ENCODE measurements at regions not wholly inside any gene's neighbourhood (a gene's known extent, or its start where the extent isn't known, plus 50 kb on each side); places are given as distances from the start of the nearest gene placed in this dataset.

GRCh38 chr20:60804240-60804917, 447.7 kb upstream of the CDH4 start:
- no peak for DNase-seq (ENCODE audit: low spot score)

DNA sequence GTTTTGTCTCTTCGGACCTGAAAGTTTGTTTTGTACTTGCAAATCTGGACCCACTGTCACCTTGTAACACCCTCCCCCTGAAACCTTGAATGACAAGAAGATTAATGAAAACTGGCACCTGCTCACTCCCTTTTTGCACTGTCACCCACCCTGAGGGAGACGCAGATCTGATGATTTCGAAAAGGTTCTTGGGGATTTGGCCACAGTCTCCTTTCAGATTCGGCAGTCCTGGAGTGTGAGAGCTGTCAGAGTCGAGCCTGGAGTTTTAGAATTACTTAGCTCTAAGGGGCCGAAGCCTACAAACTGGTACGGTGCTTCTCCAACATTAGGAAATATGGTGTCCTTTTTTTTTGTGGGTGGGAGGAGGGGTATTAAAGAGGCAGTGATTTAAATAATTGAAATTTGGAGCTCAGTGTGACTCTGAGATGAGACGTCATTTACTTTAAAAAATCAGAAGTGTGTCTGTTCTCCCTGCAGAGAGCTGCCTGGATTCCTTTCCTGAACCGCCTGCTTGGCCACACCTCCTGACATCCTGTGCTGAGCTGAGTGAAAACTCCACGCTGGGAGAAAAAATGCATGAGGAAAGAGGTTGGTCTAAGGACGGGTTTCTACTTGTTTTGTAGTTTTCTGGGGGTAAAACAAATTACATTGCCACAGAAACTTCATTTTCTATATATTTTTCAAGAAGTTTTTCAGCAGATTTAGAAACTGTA, 447.0 kb upstream of the CDH4 start:
- DNase-seq (ENCODE audit: low spot score): no peak

GRCh38 chr20:60806354-60806753, 445.7 kb upstream of the CDH4 start:
- DNase-seq (ENCODE audit: low spot score): no peak

- DNase-seq (ENCODE audit: low spot score): no peak
These were observed 445.2 kb upstream of the CDH4 start for GRCh38 chr20:60806824-60807223.

DNA sequence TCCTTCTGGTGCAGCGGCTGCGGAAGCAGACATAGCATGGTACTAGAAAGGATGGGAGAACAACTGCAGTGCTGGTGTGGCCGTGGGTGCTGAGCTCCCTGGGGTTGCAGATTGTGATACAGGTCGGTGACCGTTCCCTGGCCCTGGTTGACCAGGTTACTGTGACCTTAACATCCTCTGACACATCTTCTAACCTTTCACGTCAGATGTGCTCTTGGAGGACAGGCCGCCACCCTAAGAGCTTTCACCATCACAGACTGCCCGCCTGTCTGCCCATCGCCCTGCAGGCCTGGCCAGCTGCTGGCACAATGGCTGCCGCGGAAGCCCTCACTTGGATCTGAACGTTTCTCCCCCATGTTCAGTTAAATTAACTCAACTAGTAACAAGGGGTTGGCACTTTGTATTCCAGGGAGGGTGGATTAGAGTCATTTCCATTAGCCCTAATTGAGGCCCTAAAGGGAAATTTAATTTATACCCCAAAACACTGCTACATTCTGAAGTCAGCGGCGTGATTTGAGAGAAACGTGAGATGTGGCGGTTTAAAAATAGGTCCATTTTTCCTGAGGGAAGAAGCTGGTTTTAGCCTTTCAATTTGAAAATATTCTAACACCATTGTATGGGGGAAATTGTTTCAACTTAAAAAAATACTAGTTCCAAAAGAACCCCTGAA, 443.9 kb upstream of the CDH4 start:
- no peak for DNase-seq (ENCODE audit: low spot score)

GRCh38 chr20:60808701-60809100, 443.4 kb upstream of the CDH4 start:
- no peak for DNase-seq (ENCODE audit: low spot score)

GRCh38 chr20:60810561-60810960, 441.5 kb upstream of the CDH4 start:
- DNase-seq (ENCODE audit: low spot score): no peak

DNA sequence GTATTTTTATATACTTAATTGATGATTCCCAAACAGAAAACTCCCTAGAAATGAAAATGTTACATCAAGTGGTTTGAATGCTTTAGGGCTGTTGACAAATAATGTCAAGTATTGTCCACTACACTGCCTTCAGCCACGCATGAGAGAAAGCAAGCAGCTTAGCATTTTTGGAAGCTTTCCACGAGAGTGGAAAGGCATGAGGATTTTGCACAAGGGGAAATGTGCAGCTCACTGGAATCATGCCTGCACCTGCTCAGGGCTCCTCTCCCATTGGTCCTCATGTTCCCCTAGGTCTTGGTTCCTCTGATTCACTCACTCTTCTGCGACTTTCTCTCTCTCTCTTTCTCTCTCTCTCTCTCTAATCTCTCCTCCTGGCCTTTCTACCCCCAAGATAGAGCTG, 439.5 kb upstream of the CDH4 start:
- DNase-seq (ENCODE audit: low spot score): no peak

- no peak for DNase-seq (ENCODE audit: low spot score)
These were observed 439.0 kb upstream of the CDH4 start for GRCh38 chr20:60813066-60813465.

- no peak for DNase-seq (ENCODE audit: low spot score)
These were observed 436.4 kb upstream of the CDH4 start for GRCh38 chr20:60815656-60816055.

- DNase-seq (ENCODE audit: low spot score): no peak
These were observed 435.2 kb upstream of the CDH4 start for GRCh38 chr20:60816901-60817300.

DNA sequence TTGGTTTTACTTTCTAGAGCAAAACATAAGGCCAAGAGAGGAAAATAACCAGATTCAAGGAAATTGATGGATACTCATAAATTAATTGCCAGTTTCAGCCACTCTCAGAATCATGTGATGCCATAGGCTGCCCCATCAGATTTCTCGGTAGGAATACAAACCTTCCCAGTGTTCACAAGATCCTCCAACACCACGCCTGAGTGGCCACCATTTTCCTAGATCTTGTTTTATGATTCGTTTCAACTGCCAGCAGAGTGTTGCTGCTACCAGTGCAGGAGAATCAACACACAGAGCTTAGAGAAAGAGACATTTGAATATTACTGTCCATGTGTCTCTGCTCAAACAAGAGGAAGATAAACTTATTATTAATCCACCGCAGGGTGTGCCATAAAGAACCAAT, 434.2 kb upstream of the CDH4 start:
- no peak for DNase-seq (ENCODE audit: low spot score)

DNA sequence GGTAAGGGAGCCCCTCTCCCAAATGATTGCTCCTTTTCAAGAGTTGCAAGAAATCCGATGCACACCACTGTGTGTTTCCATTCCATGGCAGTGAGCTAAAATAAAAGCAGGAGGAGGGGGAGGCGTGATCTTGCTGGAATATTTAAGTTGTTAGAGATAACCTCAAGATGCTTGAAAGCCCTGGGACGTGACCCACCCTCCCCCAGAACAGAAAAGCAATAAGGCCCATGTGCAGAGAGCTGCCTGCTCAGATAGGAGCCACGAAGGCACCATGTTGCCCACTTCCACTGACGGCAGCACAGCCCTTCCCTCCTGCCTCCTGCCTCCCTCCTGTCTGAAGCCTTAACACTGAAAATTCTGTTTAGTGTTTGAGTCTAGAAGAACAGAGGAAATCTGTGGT, 432.6 kb upstream of the CDH4 start:
- DNase-seq (ENCODE audit: low spot score): no peak

- DNase-seq (ENCODE audit: low spot score): no peak
These were observed 431.9 kb upstream of the CDH4 start for GRCh38 chr20:60820149-60820548.

- DNase-seq (ENCODE audit: low spot score): no peak
These were observed 431.1 kb upstream of the CDH4 start for GRCh38 chr20:60820918-60821317.

- no peak for DNase-seq (ENCODE audit: low spot score)
These were observed 429.1 kb upstream of the CDH4 start for GRCh38 chr20:60822699-60823607.

DNA sequence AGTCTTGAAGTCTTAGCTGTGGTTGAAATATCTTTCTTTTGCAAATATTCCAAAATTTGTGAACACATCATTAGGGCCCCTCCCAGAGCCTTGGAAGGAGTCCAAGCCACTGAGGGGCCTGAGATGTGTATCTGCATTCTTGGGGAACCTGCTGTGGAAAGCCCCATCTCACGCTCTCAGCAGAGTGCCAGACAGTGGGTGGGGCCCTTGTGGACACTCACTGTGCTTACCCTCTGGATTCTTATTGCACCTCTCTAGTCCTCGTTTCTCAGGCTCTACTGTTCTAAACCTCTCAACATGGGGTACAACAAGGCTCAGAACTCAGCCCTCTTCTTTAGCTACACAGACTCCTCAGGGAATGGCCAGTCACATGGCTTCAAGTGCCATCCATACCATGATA, 416.2 kb upstream of the CDH4 start:
- no peak for DNase-seq (ENCODE audit: low spot score)

DNA sequence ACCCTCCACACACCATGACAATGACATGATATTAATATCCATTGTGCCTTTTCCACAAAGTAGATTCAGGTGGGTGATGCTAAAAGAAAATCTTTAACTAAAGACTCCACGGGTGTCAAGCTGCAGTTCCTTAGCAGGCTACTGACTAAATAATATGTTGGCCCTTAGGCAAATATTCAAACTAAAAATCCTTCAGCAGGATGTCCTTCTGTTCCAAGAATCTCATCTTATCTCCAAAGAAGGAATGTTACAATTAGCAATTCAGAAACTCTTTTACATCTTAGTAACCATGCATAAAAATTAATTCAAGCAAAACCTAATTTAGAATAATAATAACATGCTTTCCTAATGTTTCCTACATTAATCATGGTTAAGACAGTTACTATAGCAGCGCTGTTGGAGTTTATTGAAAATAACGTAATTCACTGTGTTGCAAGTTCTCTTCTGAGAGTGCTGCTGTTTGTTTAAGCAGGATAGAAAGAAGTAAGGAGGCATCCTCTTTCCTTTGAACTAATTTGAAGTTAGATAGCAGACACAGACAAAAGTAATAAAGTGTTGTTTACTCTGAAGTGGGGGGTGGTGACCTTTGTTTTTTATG, 414.8 kb upstream of the CDH4 start:
- DNase-seq (ENCODE audit: low spot score): no peak

GRCh38 chr20:60838297-60838696, 413.8 kb upstream of the CDH4 start:
- no peak for DNase-seq (ENCODE audit: low spot score)

- no peak for DNase-seq (ENCODE audit: low spot score)
These were observed 411.1 kb upstream of the CDH4 start for GRCh38 chr20:60840971-60841370.

- no peak for DNase-seq (ENCODE audit: low spot score)
These were observed 406.9 kb upstream of the CDH4 start for GRCh38 chr20:60845146-60845545.
